ENCODE measurements at regions not wholly inside any gene's neighbourhood (a gene's known extent, or its start where the extent isn't known, plus 50 kb on each side); places are given as distances from the start of the nearest gene placed in this dataset.

- H3K27me3 Mint-ChIP-seq (ENCODE audit: unreplicated experiment), result no peaks in the 10 kb centered on the region
- intact Hi-C loops (cut with micrococcal nuclease; ENCODE audit: unreplicated experiment), result no loop called here
- peaks cover 8% of the 10 kb centered on the region for H3K9me3 Mint-ChIP-seq (ENCODE audit: low read depth, unreplicated experiment)
- DNase-seq, result no peak
- H3K36me3 Mint-ChIP-seq (ENCODE audit: insufficient read depth, unreplicated experiment), result no peaks in the 10 kb centered on the region
- H3K4me1 Mint-ChIP-seq (ENCODE audit: low read depth, unreplicated experiment), result no peaks in the 10 kb centered on the region
- CTCF ChIA-PET, result no interaction called here
- H3K4me3 Mint-ChIP-seq (ENCODE audit: low read depth, unreplicated experiment), result no peak overlapping the region
- no peak for TF ChIP-seq CTCF (IDR thresholded peaks at IDR 0.05; ENCODE audit: unreplicated experiment)
- H3K27ac Mint-ChIP-seq (ENCODE audit: unreplicated experiment), result no peak overlapping the region
- BruUV-seq (replicated peaks), result no TSS peak
Measured at GRCh38 chr10:130338636-130339024, 202.4 kb downstream of the GLRX3 start.

GRCh38 chr10:130339091-130339490 lies 202.9 kb downstream of the GLRX3 start:
- no peak for DNase-seq
- H3K9me3 Mint-ChIP-seq (ENCODE audit: low read depth, unreplicated experiment), result peaks cover 8% of the 10 kb centered on the region
- no peak for TF ChIP-seq CTCF (IDR thresholded peaks at IDR 0.05; ENCODE audit: unreplicated experiment)
- no peaks in the 10 kb centered on the region for H3K27me3 Mint-ChIP-seq (ENCODE audit: unreplicated experiment)
- BruUV-seq (replicated peaks), result no TSS peak
- no peaks in the 10 kb centered on the region for H3K4me1 Mint-ChIP-seq (ENCODE audit: low read depth, unreplicated experiment)
- no peaks in the 10 kb centered on the region for H3K36me3 Mint-ChIP-seq (ENCODE audit: insufficient read depth, unreplicated experiment)
- CTCF ChIA-PET, result no interaction called here
- no peak overlapping the region for H3K27ac Mint-ChIP-seq (ENCODE audit: unreplicated experiment)
- H3K4me3 Mint-ChIP-seq (ENCODE audit: low read depth, unreplicated experiment), result no peak overlapping the region
- intact Hi-C loops (cut with micrococcal nuclease; ENCODE audit: unreplicated experiment), result no loop called here

DNA sequence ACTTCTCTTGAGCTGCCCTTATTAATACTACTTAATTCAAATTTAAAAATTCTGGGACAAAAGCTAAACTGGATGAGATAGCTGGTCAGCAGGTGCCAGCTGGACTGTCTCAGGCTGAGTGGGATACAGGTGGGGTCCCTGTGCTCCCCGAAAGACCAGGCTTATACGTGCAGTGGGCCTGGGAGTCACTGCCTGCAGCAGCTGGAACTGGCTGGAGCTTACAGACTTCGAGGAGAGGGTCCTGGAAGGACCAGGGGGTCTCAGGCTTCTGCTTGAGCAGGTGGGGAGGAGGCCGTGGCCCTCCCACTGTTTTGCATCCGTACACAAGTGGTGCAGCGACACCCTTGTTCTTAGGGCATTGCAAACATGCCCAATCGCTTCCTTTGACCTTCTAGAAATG lies 203.7 kb downstream of the GLRX3 start:
- intact Hi-C loops (cut with micrococcal nuclease; ENCODE audit: unreplicated experiment), result no loop called here
- H3K4me3 Mint-ChIP-seq (ENCODE audit: low read depth, unreplicated experiment), result no peak overlapping the region
- CTCF ChIA-PET, result no interaction called here

GRCh38 chr10:130340816-130341215 lies 204.6 kb downstream of the GLRX3 start:
- no peaks in the 10 kb centered on the region for H3K27me3 Mint-ChIP-seq (ENCODE audit: unreplicated experiment)
- DNase-seq, result no peak
- no peak for TF ChIP-seq CTCF (IDR thresholded peaks at IDR 0.05; ENCODE audit: unreplicated experiment)

More for the DNA sequence above, 203.7 kb downstream of the GLRX3 start:
- no peak for DNase-seq
- no peak overlapping the region for H3K27ac Mint-ChIP-seq (ENCODE audit: unreplicated experiment)
- no peaks in the 10 kb centered on the region for H3K4me1 Mint-ChIP-seq (ENCODE audit: low read depth, unreplicated experiment)
- TF ChIP-seq CTCF (IDR thresholded peaks at IDR 0.05; ENCODE audit: unreplicated experiment), result no peak
- BruUV-seq (replicated peaks), result no TSS peak
- H3K27me3 Mint-ChIP-seq (ENCODE audit: unreplicated experiment), result no peaks in the 10 kb centered on the region
- peaks cover 8% of the 10 kb centered on the region for H3K9me3 Mint-ChIP-seq (ENCODE audit: low read depth, unreplicated experiment)
- H3K36me3 Mint-ChIP-seq (ENCODE audit: insufficient read depth, unreplicated experiment), result no peaks in the 10 kb centered on the region

GRCh38 chr10:130341356-130341755 lies 205.2 kb downstream of the GLRX3 start:
- TF ChIP-seq CTCF (IDR thresholded peaks at IDR 0.05; ENCODE audit: unreplicated experiment), result no peak
- Mint-ChIP-seq H3K27me3 (ENCODE audit: unreplicated experiment) (no peaks in the 10 kb centered on the region), H3K36me3 (ENCODE audit: insufficient read depth, unreplicated experiment) (no peaks in the 10 kb centered on the region), H3K9me3 (ENCODE audit: low read depth, unreplicated experiment) (peaks cover 8% of the 10 kb centered on the region), H3K27ac (ENCODE audit: unreplicated experiment) (no peak overlapping the region), H3K4me1 (ENCODE audit: low read depth, unreplicated experiment) (no peaks in the 10 kb centered on the region), H3K4me3 (ENCODE audit: low read depth, unreplicated experiment) (no peak overlapping the region)
- no peak for DNase-seq
- no TSS peak for BruUV-seq (replicated peaks)
- intact Hi-C loops (cut with micrococcal nuclease; ENCODE audit: unreplicated experiment), result no loop called here
- CTCF ChIA-PET, result no interaction called here

More at GRCh38 chr10:130340816-130341215, 204.6 kb downstream of the GLRX3 start:
- Mint-ChIP-seq H3K4me3 (ENCODE audit: low read depth, unreplicated experiment) (no peak overlapping the region), H3K27ac (ENCODE audit: unreplicated experiment) (no peak overlapping the region), H3K9me3 (ENCODE audit: low read depth, unreplicated experiment) (peaks cover 8% of the 10 kb centered on the region), H3K36me3 (ENCODE audit: insufficient read depth, unreplicated experiment) (no peaks in the 10 kb centered on the region), H3K4me1 (ENCODE audit: low read depth, unreplicated experiment) (no peaks in the 10 kb centered on the region)
- no TSS peak for BruUV-seq (replicated peaks)
- CTCF ChIA-PET, result no interaction called here
- intact Hi-C loops (cut with micrococcal nuclease; ENCODE audit: unreplicated experiment), result no loop called here
